HEK293 (cell line): ENCODE measurements at regions not wholly inside any gene's neighbourhood (a gene's known extent, or its start where the extent isn't known, plus 50 kb on each side); places are given as distances from the start of the nearest gene placed in this dataset.

Experiments
- CTCF ChIA-PET: fragments of 350-600 bp; formaldehyde crosslinking; extraction: SDS; loops from one replicate; lab custom pipeline; 2021; ENCODE audit warnings: antibody characterized with exemption; lab: Yijun Ruan, JAX
- POLR2A ChIA-PET: fragments of 300-600 bp; formaldehyde crosslinking; extraction: SDS; loops from one replicate; lab custom pipeline; 2020; ENCODE audit warnings: antibody characterized with exemption, inconsistent platforms; lab: Yijun Ruan, JAX
- H3K27ac ChIP-seq: fragments of 200-500 bp; sonication (Bioruptor generic); 2 replicates; pipeline ENCODE4 v1.5.1; 2014; ENCODE audit warnings: low read depth, low read length, control low read depth, inconsistent platforms; ENCODE audit errors: extremely low read depth
- H3K36me3 ChIP-seq, 2 experiments: fragments of 200-500 bp in 1 of 2; sonication (Bioruptor generic) in 1 of 2; 1 replicate in 1 of 2; 2 replicates in 1 of 2; pipeline ENCODE4 v1.5.1; 2014 to 2017; ENCODE audit warnings: inconsistent platforms in 2 of 2, low read length in 2 of 2; ENCODE audit not compliant: control insufficient read depth in 2 of 2, insufficient read depth in 1 of 2
- H3K4me1 ChIP-seq: fragments of 200-500 bp; sonication (Bioruptor generic); 2 replicates; pipeline ENCODE4 v1.5.1; 2014; ENCODE audit warnings: mild to moderate bottlenecking, low read length, inconsistent platforms; ENCODE audit not compliant: control insufficient read depth, insufficient read depth
- H3K4me3 ChIP-seq: 2 replicates; pipeline ENCODE4 v1.5.1; 2011; ENCODE audit warnings: low read depth, mild to moderate bottlenecking, control low read depth, low read length, moderate library complexity
- H3K9me3 ChIP-seq: fragments of 200-500 bp; sonication (Bioruptor generic); 2 replicates; pipeline ENCODE4 v1.5.1; 2014; ENCODE audit warnings: low read depth, low read length, inconsistent platforms; ENCODE audit not compliant: control insufficient read depth, insufficient read depth
- FEZF1 ChIP-seq: fragments of 450-650 bp; formaldehyde crosslinking; IDR thresholded peaks from 2 replicates; pipeline ENCODE4 v1.5.1; 2016; ENCODE audit warnings: missing biosample characterization, missing genetic modification characterization
- OSR2 ChIP-seq: fragments of 450-650 bp; formaldehyde crosslinking; IDR thresholded peaks from 2 replicates; pipeline ENCODE4 v1.5.1; 2016; ENCODE audit warnings: missing biosample characterization, missing genetic modification characterization
- SP2 ChIP-seq: fragments of 450-650 bp; formaldehyde crosslinking; IDR thresholded peaks from 2 replicates; pipeline ENCODE4 v1.5.1; 2016; ENCODE audit warnings: missing biosample characterization, missing genetic modification characterization
- ZBTB11 ChIP-seq: fragments of 450-650 bp; formaldehyde crosslinking; conservative IDR thresholded peaks from 2 replicates; pipeline ENCODE4 v1.5.1; 2016; ENCODE audit warnings: low read depth, missing biosample characterization, missing genetic modification characterization
- ZIC2 ChIP-seq: fragments of 450-650 bp; formaldehyde crosslinking; IDR thresholded peaks from 2 replicates; pipeline ENCODE4 v1.5.1; 2016; ENCODE audit warnings: missing biosample characterization, missing genetic modification characterization
- ZNF114 ChIP-seq: fragments of 450-650 bp; formaldehyde crosslinking; IDR thresholded peaks from 2 replicates; pipeline ENCODE4 v1.5.0; 2017; ENCODE audit warnings: missing biosample characterization, missing genetic modification characterization
- ZNF16 ChIP-seq: fragments of 450-650 bp; formaldehyde crosslinking; IDR thresholded peaks from 2 replicates; pipeline ENCODE4 v1.5.1; 2016; ENCODE audit warnings: low read depth, missing biosample characterization, missing genetic modification characterization
- ZNF423 ChIP-seq: fragments of 450-650 bp; formaldehyde crosslinking; IDR thresholded peaks from 2 replicates; pipeline ENCODE4 v1.5.1; 2016; ENCODE audit warnings: missing biosample characterization, missing genetic modification characterization
- ZNF501 ChIP-seq: fragments of 450-650 bp; formaldehyde crosslinking; IDR thresholded peaks from 2 replicates; pipeline ENCODE4 v1.5.1; 2016; ENCODE audit warnings: missing biosample characterization, missing genetic modification characterization
- ZNF513 ChIP-seq: fragments of 450-650 bp; IDR thresholded peaks from 2 replicates; pipeline ENCODE4 v1.5.1; 2018; ENCODE audit warnings: missing biosample characterization, missing genetic modification characterization
- ZNF555 ChIP-seq: fragments of 450-650 bp; formaldehyde crosslinking; conservative IDR thresholded peaks from 2 replicates; pipeline ENCODE4 v1.5.1; 2017; ENCODE audit warnings: missing biosample characterization, mild to moderate bottlenecking, missing genetic modification characterization, inconsistent platforms
- ZNF571 ChIP-seq: fragments of 450-650 bp; formaldehyde crosslinking; IDR thresholded peaks from 2 replicates; pipeline ENCODE4 v1.5.0; 2017; ENCODE audit warnings: missing biosample characterization, missing genetic modification characterization
- ZNF585B ChIP-seq: fragments of 450-650 bp; formaldehyde crosslinking; IDR thresholded peaks from 2 replicates; pipeline ENCODE4 v1.5.1; 2016; ENCODE audit warnings: missing biosample characterization, missing genetic modification characterization
- TF ChIP-seq, protein P1 (sequence below): fragments of 450-650 bp; formaldehyde crosslinking; IDR thresholded peaks from 2 replicates; pipeline ENCODE4 v1.5.1; 2016; ENCODE audit warnings: missing biosample characterization, missing genetic modification characterization
- TF ChIP-seq, protein P2 (sequence below): fragments of 450-650 bp; formaldehyde crosslinking; IDR thresholded peaks from 2 replicates; pipeline ENCODE4 v1.5.1; 2016; ENCODE audit warnings: missing biosample characterization, missing genetic modification characterization

GRCh38 chr16:52309446-52310416 lies 237.2 kb downstream of the TOX3 start:
- H3K9me3 ChIP-seq, result no peaks in the 10 kb centered on the region
- TF ChIP-seq ZNF423, result no peak
- TF ChIP-seq SP2 (tag by site-specific recombination), result no peak
- no peak for TF ChIP-seq ZNF513
- no peak for TF ChIP-seq FEZF1 (tag by site-specific recombination)
- TF ChIP-seq ZNF555, result no peak
- no peak for TF ChIP-seq ZNF16 (tag by site-specific recombination)
- no peak for TF ChIP-seq ZNF114 (tag by site-specific recombination)
- ChIA-PET CTCF (interaction anchor here (0.6 kb wide), 1 partner anchor 143 kb away, joined by 3 read pairs; no protein-coding TSS in a partner anchor), POLR2A (no interaction called here)
- no peak overlapping the region for H3K27ac ChIP-seq
- no peaks in the 10 kb centered on the region for H3K36me3 ChIP-seq
- peaks cover 2% of the 10 kb centered on the region; the same call in 1 of the 2 replicates for H3K4me1 ChIP-seq
- H3K4me3 ChIP-seq, result no peak overlapping the region

GRCh38 chr16:52308051-52308450 lies 238.9 kb downstream of the TOX3 start:
- Histone ChIP-seq H3K4me3 (no peak overlapping the region), H3K36me3 (no peaks in the 10 kb centered on the region), H3K27ac (no peak overlapping the region), H3K4me1 (peaks cover 2% of the 10 kb centered on the region; the same call in 1 of the 2 replicates), H3K9me3 (no peaks in the 10 kb centered on the region)
- no peak for TF ChIP-seq ZNF571 (tag by site-specific recombination)
- TF ChIP-seq, protein P1, sequence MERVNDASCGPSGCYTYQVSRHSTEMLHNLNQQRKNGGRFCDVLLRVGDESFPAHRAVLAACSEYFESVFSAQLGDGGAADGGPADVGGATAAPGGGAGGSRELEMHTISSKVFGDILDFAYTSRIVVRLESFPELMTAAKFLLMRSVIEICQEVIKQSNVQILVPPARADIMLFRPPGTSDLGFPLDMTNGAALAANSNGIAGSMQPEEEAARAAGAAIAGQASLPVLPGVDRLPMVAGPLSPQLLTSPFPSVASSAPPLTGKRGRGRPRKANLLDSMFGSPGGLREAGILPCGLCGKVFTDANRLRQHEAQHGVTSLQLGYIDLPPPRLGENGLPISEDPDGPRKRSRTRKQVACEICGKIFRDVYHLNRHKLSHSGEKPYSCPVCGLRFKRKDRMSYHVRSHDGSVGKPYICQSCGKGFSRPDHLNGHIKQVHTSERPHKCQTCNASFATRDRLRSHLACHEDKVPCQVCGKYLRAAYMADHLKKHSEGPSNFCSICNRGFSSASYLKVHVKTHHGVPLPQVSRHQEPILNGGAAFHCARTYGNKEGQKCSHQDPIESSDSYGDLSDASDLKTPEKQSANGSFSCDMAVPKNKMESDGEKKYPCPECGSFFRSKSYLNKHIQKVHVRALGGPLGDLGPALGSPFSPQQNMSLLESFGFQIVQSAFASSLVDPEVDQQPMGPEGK (tag by site-specific recombination), result no peak
- no peak for TF ChIP-seq ZBTB11 (tag by site-specific recombination)
- no peak for TF ChIP-seq ZIC2
- no peak for TF ChIP-seq ZNF585B (tag by site-specific recombination)
- TF ChIP-seq SP2 (tag by site-specific recombination), result no peak
- no peak for TF ChIP-seq ZNF501
- no peak for TF ChIP-seq OSR2 (tag by site-specific recombination)
- TF ChIP-seq, protein P2, sequence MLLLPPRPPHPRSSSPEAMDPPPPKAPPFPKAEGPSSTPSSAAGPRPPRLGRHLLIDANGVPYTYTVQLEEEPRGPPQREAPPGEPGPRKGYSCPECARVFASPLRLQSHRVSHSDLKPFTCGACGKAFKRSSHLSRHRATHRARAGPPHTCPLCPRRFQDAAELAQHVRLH (tag by site-specific recombination), result no peak
- ChIA-PET CTCF (no interaction called here), POLR2A (no interaction called here)
